ENCODE measurements at regions not wholly inside any gene's neighbourhood (a gene's known extent, or its start where the extent isn't known, plus 50 kb on each side); places are given as distances from the start of the nearest gene placed in this dataset.
"Not testable (repeated sequence)": the region's sequence is repeated elsewhere in the genome, so short reads cannot be mapped to it uniquely, and the experiment has no call there.

GRCh38 chr21:9744166-9744565 is 777.2 kb upstream of the TPTE start:
- H3K36me3 ChIP-seq; H3K27me3 ChIP-seq; H3K4me1 ChIP-seq; H3K9me3 ChIP-seq; DNase-seq; ATAC-seq; FAIRE-seq; H3K4me3 ChIP-seq; H3K27ac ChIP-seq; intact Hi-C loops (cut with DNase I): not testable (repeated sequence)
- 19 to 35% methylated on average over 4 of the region's 4 CpGs for WGBS, 2 donors

- H3K9me3 ChIP-seq; FAIRE-seq; H3K36me3 ChIP-seq; H3K27me3 ChIP-seq; H3K4me1 ChIP-seq; H3K4me3 ChIP-seq; DNase-seq; intact Hi-C loops (cut with DNase I); H3K27ac ChIP-seq: not testable (repeated sequence)
- WGBS, 2 donors = 42% methylated on average over 4 of the region's 4 CpGs
- ATAC-seq = peak in 2 of 4 donors; percentile 23 to 57
Observed at GRCh38 chr21:9744593-9744992, 776.8 kb upstream of the TPTE start.

- intact Hi-C loops (cut with DNase I); H3K27ac ChIP-seq; FAIRE-seq; H3K36me3 ChIP-seq; H3K9me3 ChIP-seq; H3K4me1 ChIP-seq; H3K4me3 ChIP-seq; ATAC-seq; DNase-seq; H3K27me3 ChIP-seq: not testable (repeated sequence)
- WGBS, 2 donors = 40 to 42% methylated on average over 9 of the region's 9 CpGs
Observed at GRCh38 chr21:9745457-9746108, 775.8 kb upstream of the TPTE start.

- intact Hi-C loops (cut with DNase I); H3K27me3 ChIP-seq; FAIRE-seq; H3K4me1 ChIP-seq; H3K36me3 ChIP-seq; H3K9me3 ChIP-seq; ATAC-seq; H3K4me3 ChIP-seq; DNase-seq; H3K27ac ChIP-seq: not testable (repeated sequence)
- 47 to 55% methylated on average over 2 of the region's 2 CpGs for WGBS, 2 donors
Observed at GRCh38 chr21:9746311-9746710, 775.1 kb upstream of the TPTE start.

- ATAC-seq; DNase-seq; H3K9me3 ChIP-seq; FAIRE-seq; H3K4me1 ChIP-seq; H3K4me3 ChIP-seq; intact Hi-C loops (cut with DNase I); H3K36me3 ChIP-seq; H3K27ac ChIP-seq; H3K27me3 ChIP-seq: not testable (repeated sequence)
- 36 to 40% methylated on average over 7 of the region's 8 CpGs for WGBS, 2 donors
Observed at GRCh38 chr21:9746831-9747606, 774.4 kb upstream of the TPTE start.

GRCh38 chr21:9747870-9748269 is 773.5 kb upstream of the TPTE start:
- H3K36me3 ChIP-seq; H3K9me3 ChIP-seq; H3K27ac ChIP-seq; H3K27me3 ChIP-seq; FAIRE-seq; ATAC-seq; DNase-seq; H3K4me3 ChIP-seq; intact Hi-C loops (cut with DNase I); H3K4me1 ChIP-seq: not testable (repeated sequence)
- 49 to 56% methylated on average over 5 of the region's 5 CpGs for WGBS, 2 donors

GRCh38 chr21:9748451-9748850 is 772.9 kb upstream of the TPTE start:
- DNase-seq; H3K9me3 ChIP-seq; FAIRE-seq; ATAC-seq; H3K4me1 ChIP-seq; intact Hi-C loops (cut with DNase I); H3K4me3 ChIP-seq; H3K36me3 ChIP-seq; H3K27me3 ChIP-seq; H3K27ac ChIP-seq: not testable (repeated sequence)
- WGBS, 2 donors = 38 to 45% methylated on average over 4 of the region's 4 CpGs

GRCh38 chr21:9749741-9750230 is 771.6 kb upstream of the TPTE start:
- H3K9me3 ChIP-seq; intact Hi-C loops (cut with DNase I); H3K4me3 ChIP-seq; H3K27ac ChIP-seq; ATAC-seq; H3K27me3 ChIP-seq; H3K4me1 ChIP-seq; FAIRE-seq; H3K36me3 ChIP-seq; DNase-seq: not testable (repeated sequence)
- WGBS, 2 donors = 61 to 62% methylated on average over 7 of the region's 7 CpGs
